Glomerular endothelial cell (primary cell): ENCODE measurements at regions not wholly inside any gene's neighbourhood (a gene's known extent, or its start where the extent isn't known, plus 50 kb on each side); places are given as distances from the start of the nearest gene placed in this dataset.
"Not testable (repeated sequence)": the region's sequence is repeated elsewhere in the genome, so short reads cannot be mapped to it uniquely, and the experiment has no call there.

ENCODE experiments used
- DNase-seq: peaks from one replicate; pipeline ENCODE4 v3.0.0-alpha.2; 2011; ENCODE audit warnings: low read depth, low spot score; ENCODE audit errors: extremely low read depth

DNA sequence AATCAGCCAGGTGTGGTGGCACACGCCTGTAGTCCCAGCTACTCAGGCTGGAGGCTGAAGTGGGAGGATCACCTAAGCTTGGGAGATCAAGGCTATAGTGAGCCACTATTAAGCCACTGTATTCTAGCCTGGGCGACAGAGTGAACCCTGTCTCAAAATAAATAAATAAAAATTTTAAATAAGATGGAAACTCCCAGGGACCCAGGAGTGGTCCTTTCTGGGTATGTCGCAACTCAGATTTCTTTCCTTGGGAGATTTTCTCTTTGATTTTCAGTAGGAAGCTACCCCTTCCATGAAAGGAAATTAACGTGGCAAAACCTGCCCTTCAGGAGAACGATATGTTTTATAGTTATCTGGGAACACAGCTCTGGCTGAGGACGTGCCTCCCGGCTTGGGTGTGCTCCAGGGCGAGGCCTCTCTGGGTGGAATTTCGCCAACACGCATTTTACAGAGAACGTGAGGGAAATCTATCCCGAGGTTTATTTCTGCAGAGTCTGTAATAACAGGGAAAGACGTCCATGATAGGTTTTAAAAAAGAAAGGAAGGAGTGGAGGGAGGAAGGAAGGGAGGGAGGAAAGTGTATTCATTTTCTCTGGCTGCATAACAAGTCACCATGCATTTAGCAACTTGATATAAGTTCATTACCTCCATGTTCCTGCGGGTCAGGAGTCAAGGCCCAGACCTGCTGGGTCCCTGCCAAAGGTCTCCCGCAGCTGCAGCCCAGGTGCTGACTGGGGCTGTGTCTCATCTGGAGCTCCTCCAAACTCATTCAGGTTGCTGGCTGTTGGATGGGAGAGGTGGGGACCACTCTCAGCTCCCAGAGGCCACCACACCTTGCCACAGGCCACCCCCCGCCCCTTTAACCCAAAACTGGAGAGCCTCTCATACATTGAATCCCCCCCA lies 80.6 kb upstream of the GSC start:
- no peak for DNase-seq

DNA sequence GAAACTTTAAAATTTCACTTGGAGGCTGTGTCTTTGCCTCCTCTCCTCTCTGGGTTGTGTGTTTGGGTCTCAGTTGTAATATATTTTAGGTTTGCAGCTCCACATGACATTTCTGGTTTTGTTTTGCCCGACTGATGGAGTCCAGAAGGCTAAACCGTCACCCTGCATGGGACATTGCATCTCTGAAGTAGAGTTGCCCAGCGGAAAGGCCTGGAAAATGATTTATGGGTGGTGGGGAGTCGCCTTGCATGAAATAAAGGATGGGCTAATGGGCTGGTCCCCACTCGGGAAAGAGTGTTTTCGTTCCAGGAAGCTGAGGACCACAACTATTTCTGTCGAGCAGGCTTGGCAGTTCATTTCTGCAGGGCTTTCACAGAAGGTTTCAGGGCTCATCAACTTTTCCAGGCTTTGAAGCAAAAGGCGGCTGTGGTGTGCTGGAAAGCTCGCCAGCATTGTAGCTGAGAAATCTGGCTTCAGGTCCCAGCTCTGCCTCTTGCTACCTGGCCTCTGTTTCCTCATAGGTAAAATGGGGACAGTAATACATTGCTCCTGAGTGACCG lies 74.8 kb upstream of the GSC start:
- DNase-seq, result no peak

DNA sequence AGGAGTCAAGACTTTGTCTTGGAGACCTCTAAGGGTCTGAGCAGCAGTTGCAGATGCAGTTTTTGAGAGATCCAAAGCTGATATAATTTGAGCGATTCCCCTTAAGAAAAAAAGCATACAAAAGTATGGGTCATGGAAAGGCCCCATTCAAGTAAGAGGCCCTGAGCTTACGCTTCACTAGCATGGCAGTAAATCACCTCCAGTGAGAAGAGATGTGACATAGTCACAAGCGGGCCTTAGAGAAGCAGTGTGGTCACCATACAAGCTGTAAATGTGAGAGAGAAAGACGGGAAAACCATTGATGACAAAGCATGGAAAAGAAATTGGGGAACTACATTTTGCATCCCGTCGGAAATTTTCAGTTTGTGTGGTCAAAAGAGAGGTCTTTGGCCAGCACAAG lies 70.6 kb upstream of the GSC start:
- no peak for DNase-seq

DNA sequence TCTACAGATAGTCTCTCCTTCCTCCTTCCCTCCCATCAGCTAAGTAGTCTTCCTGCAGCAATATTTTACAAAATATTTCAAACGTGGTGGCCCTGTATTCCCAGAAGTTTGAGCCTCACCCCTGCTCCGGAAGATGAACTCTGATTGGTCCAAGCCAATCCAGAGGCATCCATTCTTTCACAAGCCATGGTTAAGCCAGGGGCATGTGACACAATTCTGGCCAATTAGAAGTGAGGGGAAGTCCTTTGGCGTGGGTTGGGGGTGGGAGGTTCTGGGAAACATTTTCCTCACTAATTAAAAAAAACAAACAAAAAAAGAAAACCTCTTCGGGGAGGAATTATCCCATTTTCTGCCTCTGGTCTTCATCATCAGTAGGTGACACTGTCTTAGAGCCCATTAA lies 69.4 kb upstream of the GSC start:
- DNase-seq, result no peak

DNA sequence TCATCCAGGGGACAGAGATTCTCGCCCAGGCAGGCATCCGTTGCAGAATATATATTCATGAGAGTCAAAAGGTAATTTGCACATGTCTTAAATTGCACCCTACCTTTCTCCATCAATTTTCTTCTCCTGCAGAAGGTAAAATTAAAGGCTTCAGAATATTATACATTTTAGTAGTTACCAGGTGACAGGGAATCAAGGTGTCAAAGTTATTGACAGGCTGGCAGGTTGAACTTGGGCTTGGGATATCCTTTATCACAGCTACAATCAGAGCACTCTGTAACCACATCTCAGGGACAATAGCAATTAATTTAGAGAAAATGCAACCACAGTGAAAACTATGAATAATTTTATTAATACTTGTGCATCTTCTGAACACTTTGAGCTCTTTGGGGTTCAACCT lies 66.9 kb upstream of the GSC start:
- no peak for DNase-seq

DNA sequence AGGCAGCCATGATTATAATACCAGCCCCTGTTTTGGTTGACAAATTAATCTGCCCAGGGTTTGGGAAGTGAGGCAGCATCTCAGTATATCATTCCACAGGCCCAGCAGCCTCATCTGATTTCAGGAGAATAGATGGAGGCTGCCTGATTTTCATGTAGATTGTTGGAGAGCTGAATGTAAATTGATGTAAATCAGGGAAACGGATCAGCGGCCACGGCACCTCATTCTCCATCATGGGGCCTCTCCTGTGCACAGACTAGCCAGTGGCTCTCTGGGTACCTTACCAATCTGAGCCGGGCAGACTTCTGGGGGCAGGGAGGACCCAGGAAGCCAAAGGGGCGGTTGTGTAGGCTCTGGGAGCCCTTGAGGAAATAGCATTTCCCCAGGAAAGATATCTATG lies 63.7 kb upstream of the GSC start:
- no peak for DNase-seq

DNA sequence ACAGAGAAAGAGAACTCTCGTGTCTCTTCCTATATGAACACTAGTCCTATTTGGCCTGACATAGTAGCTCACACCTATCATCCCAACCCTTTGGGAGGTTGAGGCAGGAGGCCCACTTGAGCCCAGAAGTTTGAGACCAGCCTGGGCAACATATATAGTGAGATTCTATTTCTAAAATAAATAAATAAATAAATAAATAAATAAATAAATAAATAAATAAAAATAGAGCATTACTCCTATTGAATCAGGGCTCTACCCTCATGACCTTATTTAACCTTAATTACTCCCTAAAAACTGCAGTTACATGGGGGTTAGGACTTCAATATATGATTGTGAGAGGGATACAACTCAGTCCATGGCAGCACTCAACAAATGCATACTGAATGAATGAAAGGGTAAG lies 61.2 kb upstream of the GSC start:
- DNase-seq, result no peak

DNA sequence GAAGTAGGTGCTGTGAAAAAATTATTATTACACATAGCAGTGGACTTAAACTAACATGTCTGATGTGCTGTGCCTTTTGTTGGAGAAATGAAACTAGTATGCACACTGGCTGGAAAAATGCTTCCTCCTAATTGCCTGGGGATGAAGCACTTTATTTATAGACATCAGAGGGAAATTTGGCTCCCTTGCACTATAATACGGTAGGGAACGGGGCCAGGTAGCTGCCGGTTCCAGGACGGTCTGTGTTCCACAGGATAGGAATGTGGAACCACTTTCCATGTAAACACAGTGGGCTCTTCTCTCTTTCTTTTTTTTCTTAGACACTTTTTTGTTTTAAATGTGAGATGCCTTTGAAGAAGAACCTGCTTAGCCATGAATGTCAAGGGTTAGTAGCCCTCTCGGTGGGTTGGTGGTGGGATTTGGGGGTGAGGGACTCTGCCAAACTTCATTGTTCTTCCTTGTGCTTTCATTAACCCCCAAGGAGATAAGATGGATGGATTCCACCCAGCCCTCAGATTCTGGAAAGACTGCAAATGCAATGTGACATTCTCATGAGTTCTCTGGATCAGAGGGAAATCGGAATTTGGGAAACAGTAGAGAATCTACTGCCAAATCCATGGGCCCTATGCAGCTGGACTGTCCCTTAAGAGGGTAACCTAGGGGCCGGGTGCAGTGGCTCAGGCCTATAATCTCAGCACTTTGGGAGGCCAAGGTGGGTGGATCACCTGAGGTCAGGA lies 58.0 kb upstream of the GSC start:
- no peak for DNase-seq

DNA sequence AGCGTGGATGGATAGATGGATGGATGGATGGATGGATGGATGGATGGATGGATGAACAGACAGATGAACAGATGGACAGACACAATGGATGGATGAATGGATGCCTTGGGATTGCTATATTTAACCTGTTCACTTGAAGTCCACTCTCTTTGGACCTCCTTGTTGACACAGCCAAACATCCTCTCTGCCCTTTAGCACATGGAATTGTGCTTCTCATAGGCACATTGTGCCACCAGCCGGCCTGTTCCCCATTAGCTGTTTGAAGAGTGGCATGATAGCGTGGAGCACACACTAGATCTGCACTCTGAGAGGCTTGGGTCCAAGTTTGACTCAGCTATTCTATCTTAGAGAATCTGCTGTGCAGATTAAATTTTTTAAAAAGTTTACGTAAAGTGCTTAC lies 56.9 kb upstream of the GSC start:
- no peak for DNase-seq

DNA sequence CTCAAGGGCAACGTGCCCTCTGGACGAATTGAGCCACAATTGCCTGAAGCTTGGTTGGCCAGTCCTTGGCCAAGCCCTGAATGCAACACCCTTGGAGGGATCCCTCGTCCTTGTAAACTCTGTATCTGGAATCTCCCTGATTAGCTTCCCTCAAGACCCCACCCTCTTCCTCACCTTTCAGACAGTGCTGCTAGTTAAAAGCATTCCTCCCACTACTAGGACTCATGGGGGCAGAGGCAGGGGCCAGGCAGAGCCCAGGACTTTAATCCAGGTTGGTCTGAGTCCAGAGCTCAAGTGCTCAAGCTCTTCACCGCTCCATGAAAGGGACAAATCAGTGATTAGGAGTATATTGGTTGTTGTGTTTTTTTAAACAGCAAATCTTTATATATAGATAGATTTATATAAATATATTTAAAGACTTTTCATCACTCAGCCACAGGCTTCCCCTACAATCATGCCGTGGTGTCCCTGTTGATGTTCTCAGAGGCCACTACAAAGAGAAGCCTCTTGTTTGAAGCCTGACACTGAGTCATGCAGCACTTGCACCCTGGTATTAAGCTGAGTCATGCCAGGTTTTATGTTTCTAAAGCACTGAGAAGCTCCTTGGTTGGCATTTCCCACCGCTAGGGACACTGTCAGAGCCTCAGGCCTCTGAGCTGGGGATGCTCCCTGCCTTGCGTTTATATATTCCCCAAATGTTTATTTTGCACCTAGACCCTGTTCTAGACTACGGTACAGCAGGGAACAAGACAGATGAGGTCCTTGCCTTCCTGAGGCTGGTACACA lies 53.8 kb upstream of the GSC start:
- DNase-seq, result no peak

DNA sequence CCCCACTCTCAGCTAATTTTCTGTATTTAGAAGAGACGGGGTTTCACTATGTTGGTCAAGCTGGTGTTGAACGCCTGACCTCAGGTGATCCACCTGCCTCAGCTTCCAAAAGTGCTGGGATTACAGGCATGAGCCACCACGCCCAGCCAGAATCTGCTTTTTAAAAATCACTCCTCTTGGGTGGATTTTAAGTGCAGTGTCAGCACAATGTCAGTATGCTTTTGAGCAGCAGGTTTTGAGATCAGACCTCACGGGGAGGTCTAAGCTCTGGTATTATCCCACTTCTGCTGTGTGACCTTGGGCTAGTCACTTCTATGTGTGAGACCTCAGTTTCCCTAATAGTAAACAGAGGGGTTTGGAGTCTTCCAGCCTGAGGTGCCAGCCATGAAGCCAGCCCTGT lies 51.8 kb upstream of the GSC start:
- no peak for DNase-seq

DNA sequence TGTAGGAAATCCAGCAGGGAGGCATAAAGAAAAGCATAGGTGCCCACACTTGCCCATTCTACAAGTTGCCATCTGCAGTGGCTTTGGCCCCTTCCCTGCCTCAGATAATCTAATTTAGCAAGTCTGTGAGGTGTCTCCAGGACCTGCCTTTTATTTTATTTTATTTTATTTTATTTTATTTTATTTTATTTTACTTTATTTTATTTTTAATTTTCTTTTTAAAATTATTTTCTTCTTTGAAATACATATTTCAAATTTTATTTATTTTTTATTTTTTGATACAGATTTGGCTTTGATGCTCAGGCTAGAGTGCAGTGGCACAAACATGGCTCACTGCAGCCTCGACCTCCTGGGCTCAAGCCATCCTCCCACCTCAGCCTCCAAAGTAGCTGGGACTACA lies 51.0 kb upstream of the GSC start:
- not testable (repeated sequence) for DNase-seq
